K562 (cell line): ENCODE measurements at regions not wholly inside any gene's neighbourhood (a gene's known extent, or its start where the extent isn't known, plus 50 kb on each side); places are given as distances from the start of the nearest gene placed in this dataset.

Experiments
- HDAC6 ChIP-seq: IDR thresholded peaks from 2 replicates; pipeline ENCODE4 v1.6.1; 2012; ENCODE audit warnings: low read depth, mild to moderate bottlenecking, control low read depth, inconsistent platforms, low read length, moderate library complexity
- MCM3 ChIP-seq: fragments of 450-650 bp; IDR thresholded peaks from 2 replicates; pipeline ENCODE4 v1.6.1; 2016
- RBM14 ChIP-seq: fragments of 200-400 bp; formaldehyde crosslinking; IDR thresholded peaks from 2 replicates; pipeline ENCODE4 v1.6.1; 2018; ENCODE audit warnings: low read depth, mild to moderate bottlenecking, low read length, moderate library complexity, borderline replicate concordance; ENCODE audit not compliant: insufficient read depth
- SMARCA4 ChIP-seq: fragments of 450-650 bp; IDR thresholded peaks from 2 replicates; pipeline ENCODE4 v1.6.1; 2016
- XRCC4 ChIP-seq: IDR thresholded peaks from one replicate; pipeline ENCODE4 v1.6.1; 2011; ENCODE audit not compliant: insufficient read depth, insufficient read length; ENCODE audit errors: extremely low read depth
- YY1 ChIP-seq, 3 experiments: IDR thresholded peaks; 2 replicates each; pipeline ENCODE4 v1.6.1; 2011; ENCODE audit warnings: low read length in 2 of 3, mild to moderate bottlenecking in 2 of 3, moderate library complexity in 2 of 3, borderline replicate concordance in 1 of 3, control low read depth in 1 of 3, low read depth in 1 of 3; ENCODE audit not compliant: insufficient read depth in 3 of 3, insufficient replicate concordance in 2 of 3, control insufficient read depth in 1 of 3, insufficient read length in 1 of 3; ENCODE audit errors: extremely low read depth in 1 of 3
- ZNF134 ChIP-seq: fragments of 250-450 bp; sonication (Bioruptor Pico); conservative IDR thresholded peaks from 2 replicates; pipeline ENCODE4 v1.4.0; 2020
- ZNF212 ChIP-seq: fragments of 450-650 bp; formaldehyde crosslinking; IDR thresholded peaks from 2 replicates; pipeline ENCODE4 v1.4.0; 2020; ENCODE audit warnings: mild to moderate bottlenecking
- ZNF384 ChIP-seq: IDR thresholded peaks from 2 replicates; pipeline ENCODE4 v1.6.1; 2012; ENCODE audit warnings: low read depth, low read length, improper control_type of control experiment
- ZNF551 ChIP-seq: fragments of 250-450 bp; sonication (Bioruptor Pico); IDR thresholded peaks from 2 replicates; pipeline ENCODE4 v1.5.0; 2021; ENCODE audit warnings: mild to moderate bottlenecking, moderate library complexity
- TF ChIP-seq, protein P1 (sequence below): fragments of 200-600 bp; sonication (generic); IDR thresholded peaks from one replicate; pipeline ENCODE4 v1.6.1; 2012; ENCODE audit warnings: mild to moderate bottlenecking, low read depth, low read length, inconsistent platforms
- TF ChIP-seq, protein P2 (sequence below): fragments of 250-450 bp; sonication (Bioruptor Pico); IDR thresholded peaks from 2 replicates; pipeline ENCODE4 v1.5.1; 2021; ENCODE audit warnings: mild to moderate bottlenecking

- TF ChIP-seq, protein P1, sequence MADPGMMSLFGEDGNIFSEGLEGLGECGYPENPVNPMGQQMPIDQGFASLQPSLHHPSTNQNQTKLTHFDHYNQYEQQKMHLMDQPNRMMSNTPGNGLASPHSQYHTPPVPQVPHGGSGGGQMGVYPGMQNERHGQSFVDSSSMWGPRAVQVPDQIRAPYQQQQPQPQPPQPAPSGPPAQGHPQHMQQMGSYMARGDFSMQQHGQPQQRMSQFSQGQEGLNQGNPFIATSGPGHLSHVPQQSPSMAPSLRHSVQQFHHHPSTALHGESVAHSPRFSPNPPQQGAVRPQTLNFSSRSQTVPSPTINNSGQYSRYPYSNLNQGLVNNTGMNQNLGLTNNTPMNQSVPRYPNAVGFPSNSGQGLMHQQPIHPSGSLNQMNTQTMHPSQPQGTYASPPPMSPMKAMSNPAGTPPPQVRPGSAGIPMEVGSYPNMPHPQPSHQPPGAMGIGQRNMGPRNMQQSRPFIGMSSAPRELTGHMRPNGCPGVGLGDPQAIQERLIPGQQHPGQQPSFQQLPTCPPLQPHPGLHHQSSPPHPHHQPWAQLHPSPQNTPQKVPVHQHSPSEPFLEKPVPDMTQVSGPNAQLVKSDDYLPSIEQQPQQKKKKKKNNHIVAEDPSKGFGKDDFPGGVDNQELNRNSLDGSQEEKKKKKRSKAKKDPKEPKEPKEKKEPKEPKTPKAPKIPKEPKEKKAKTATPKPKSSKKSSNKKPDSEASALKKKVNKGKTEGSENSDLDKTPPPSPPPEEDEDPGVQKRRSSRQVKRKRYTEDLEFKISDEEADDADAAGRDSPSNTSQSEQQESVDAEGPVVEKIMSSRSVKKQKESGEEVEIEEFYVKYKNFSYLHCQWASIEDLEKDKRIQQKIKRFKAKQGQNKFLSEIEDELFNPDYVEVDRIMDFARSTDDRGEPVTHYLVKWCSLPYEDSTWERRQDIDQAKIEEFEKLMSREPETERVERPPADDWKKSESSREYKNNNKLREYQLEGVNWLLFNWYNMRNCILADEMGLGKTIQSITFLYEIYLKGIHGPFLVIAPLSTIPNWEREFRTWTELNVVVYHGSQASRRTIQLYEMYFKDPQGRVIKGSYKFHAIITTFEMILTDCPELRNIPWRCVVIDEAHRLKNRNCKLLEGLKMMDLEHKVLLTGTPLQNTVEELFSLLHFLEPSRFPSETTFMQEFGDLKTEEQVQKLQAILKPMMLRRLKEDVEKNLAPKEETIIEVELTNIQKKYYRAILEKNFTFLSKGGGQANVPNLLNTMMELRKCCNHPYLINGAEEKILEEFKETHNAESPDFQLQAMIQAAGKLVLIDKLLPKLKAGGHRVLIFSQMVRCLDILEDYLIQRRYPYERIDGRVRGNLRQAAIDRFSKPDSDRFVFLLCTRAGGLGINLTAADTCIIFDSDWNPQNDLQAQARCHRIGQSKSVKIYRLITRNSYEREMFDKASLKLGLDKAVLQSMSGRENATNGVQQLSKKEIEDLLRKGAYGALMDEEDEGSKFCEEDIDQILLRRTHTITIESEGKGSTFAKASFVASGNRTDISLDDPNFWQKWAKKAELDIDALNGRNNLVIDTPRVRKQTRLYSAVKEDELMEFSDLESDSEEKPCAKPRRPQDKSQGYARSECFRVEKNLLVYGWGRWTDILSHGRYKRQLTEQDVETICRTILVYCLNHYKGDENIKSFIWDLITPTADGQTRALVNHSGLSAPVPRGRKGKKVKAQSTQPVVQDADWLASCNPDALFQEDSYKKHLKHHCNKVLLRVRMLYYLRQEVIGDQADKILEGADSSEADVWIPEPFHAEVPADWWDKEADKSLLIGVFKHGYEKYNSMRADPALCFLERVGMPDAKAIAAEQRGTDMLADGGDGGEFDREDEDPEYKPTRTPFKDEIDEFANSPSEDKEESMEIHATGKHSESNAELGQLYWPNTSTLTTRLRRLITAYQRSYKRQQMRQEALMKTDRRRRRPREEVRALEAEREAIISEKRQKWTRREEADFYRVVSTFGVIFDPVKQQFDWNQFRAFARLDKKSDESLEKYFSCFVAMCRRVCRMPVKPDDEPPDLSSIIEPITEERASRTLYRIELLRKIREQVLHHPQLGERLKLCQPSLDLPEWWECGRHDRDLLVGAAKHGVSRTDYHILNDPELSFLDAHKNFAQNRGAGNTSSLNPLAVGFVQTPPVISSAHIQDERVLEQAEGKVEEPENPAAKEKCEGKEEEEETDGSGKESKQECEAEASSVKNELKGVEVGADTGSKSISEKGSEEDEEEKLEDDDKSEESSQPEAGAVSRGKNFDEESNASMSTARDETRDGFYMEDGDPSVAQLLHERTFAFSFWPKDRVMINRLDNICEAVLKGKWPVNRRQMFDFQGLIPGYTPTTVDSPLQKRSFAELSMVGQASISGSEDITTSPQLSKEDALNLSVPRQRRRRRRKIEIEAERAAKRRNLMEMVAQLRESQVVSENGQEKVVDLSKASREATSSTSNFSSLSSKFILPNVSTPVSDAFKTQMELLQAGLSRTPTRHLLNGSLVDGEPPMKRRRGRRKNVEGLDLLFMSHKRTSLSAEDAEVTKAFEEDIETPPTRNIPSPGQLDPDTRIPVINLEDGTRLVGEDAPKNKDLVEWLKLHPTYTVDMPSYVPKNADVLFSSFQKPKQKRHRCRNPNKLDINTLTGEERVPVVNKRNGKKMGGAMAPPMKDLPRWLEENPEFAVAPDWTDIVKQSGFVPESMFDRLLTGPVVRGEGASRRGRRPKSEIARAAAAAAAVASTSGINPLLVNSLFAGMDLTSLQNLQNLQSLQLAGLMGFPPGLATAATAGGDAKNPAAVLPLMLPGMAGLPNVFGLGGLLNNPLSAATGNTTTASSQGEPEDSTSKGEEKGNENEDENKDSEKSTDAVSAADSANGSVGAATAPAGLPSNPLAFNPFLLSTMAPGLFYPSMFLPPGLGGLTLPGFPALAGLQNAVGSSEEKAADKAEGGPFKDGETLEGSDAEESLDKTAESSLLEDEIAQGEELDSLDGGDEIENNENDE = no peak
- TF ChIP-seq RBM14 (no peak), ZNF134 (no peak), SMARCA4 (no peak), YY1 (IDR thresholded peaks at IDR 0.05; ENCODE audit: borderline replicate concordance in 1 of 3, control insufficient read depth in 1 of 3, extremely low read depth in 1 of 3, insufficient read depth in 3 of 3, insufficient read length in 1 of 3, insufficient replicate concordance in 2 of 3, low read depth in 1 of 3, low read length in 2 of 3) (no peak), MCM3 (no peak), ZNF212 (CRISPR knock-in tag) (no peak), HDAC6 (no peak), XRCC4 (no peak), ZNF384 (no peak), ZNF551 (CRISPR knock-in tag) (no peak)
- TF ChIP-seq, protein P2, sequence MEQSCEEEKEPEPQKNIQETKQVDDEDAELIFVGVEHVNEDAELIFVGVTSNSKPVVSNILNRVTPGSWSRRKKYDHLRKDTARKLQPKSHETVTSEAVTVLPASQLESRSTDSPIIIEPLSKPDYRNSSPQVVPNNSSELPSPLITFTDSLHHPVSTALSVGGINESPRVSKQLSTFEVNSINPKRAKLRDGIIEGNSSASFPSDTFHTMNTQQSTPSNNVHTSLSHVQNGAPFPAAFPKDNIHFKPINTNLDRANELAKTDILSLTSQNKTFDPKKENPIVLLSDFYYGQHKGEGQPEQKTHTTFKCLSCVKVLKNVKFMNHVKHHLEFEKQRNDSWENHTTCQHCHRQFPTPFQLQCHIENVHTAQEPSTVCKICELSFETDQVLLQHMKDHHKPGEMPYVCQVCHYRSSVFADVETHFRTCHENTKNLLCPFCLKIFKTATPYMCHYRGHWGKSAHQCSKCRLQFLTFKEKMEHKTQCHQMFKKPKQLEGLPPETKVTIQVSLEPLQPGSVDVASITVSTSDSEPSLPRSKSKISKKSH (CRISPR knock-in tag) = no peak
These were observed 615.1 kb downstream of the ANKRD50 start (continued) for GRCh38 chr4:124097447-124097846.
